HG03045 (cell line): ENCODE measurements at regions not wholly inside any gene's neighbourhood (a gene's known extent, or its start where the extent isn't known, plus 50 kb on each side); places are given as distances from the start of the nearest gene placed in this dataset.
"Not testable (repeated sequence)": the region's sequence is repeated elsewhere in the genome, so short reads cannot be mapped to it uniquely, and the experiment has no call there.

Experiments
- ATAC-seq: cut with Tn5 transposase; IDR thresholded peaks from one replicate; pipeline ENCODE4 v1.9.1; 2021; ENCODE audit warnings: mild to moderate bottlenecking, moderate library complexity; ENCODE audit not compliant: unreplicated experiment

DNA sequence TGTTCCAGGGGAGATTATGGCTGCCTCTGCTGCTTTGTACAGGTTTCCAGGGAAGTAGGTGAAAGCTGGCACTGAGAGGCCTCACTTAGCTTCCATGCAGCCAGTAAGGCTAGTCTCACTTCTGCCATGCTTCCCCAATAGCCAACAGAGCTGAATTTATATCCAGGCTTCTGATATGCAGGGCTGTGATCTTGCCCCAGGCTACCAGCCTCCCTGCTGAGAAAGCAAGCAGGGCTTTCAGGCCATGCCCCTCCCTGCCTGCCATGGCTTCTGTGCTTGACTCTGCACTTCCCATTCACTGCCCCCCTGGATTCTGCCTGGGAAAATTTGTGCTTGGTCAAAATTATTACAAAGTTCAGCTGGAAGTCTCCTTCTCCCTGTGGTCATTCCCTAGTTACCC is 302.1 kb upstream of the FBXO33 start:
- no peak for ATAC-seq

- ATAC-seq: no peak
Observed at GRCh38 chr14:39733741-39734140, 301.5 kb upstream of the FBXO33 start.

DNA sequence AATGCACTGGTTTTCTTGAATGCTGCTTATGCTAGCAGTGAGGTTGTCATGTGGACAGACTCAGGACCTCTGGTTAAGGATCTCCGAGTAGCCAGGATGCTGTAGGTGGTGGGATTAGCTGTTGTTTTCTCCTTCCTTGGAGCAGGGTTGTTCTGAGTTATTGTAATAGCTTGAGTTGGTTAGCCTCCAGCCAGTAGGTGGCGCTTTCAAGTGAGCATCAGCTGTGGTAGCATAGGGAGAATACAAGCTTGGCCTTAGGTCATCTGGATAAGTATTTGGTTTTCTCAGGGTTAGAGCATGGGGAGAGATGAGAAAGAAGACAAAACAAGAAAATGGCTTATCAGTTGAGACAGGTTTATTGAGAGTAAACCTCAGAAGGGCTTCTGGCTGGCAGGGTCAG is 299.7 kb upstream of the FBXO33 start:
- ATAC-seq: no peak

DNA sequence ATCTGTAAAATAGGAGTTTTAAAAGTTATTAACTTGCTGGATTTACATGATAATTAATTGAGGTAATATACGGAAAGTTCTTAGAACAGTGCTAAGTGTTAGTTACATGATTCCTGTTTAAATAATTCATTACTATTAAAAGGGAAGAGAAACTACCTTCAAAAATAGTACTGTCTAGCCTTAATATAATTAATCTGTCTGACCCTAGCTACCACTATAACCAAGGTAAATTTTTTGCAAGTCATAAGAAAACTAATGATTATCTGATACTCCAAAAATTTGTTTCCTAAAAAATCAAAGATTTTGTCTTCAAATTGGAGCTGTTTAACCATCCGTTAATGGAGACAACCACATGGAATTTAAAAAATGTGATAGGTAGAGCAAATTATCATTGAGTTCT is 294.3 kb upstream of the FBXO33 start:
- ATAC-seq: no peak

GRCh38 chr14:39722547-39723273 is 290.5 kb upstream of the FBXO33 start:
- no peak for ATAC-seq

- no peak for ATAC-seq
Observed at GRCh38 chr14:39716987-39717570, 284.8 kb upstream of the FBXO33 start.

DNA sequence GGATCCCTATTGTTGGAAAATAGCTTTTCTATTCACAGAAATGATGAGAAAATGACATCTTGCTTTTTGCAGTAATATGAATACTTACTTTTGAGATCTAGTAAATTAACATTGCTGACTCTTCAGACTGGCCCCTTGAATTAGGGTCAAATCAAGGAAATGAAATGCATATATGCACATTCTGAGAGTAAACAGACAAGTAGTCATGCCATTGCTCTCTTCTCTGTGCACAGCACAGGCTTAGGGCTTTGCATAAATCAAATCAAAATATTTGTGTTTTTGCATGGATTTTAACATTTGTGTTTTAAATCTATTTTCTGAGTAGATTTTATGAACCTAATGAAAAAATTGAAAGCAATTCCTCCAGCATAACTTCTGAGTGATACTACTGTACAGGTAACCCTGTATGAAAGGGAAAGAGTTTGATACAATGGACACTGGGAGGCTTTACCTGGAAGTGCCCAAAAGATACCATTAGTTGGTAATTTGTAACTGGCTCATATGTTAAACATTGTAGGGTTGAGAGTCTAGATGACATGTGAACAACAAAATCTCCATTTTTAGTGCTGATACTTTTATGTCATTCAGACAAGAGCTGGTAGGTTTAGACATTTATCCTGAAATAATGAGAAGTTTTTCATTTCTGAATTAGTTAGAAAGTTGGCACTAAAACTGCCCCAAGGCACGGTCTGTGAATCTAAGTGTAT is 280.2 kb upstream of the FBXO33 start:
- no peak for ATAC-seq

DNA sequence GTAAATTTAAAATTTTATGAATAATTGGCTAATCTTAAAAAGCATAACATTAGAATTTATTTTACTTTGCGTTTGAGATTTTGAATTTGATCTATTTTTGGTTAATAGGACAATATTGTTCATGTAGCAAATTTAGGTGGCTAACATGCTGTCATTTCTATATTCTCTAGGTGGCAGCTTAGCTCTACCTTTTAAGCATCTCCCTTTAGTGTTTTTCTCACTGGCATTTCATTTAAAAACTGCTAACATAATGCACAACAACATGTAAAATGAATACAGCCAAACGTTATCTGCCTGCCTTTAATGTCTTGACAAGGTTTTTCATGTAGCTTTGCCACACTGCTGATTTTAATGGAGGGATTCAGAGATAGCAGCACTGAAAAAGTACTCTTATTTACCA is 272.4 kb upstream of the FBXO33 start:
- no peak for ATAC-seq

DNA sequence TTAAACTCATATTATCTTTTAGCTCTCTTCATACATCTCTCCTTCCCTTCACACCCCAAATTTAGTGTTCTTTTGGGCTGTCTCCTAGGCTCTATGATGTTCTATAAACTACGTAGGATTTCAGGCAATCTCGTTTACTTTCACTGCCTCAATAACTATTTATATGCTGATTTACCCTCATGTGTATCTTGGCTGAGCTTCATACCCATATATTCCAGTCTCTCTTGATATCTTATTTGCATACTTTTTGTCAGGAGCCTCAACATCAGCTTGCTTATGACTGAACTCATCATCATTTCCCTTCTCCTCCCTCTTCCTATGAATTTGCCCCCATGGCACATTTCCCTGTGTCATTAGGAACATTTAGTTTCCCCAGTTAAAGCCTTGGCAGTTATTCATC is 262.1 kb upstream of the FBXO33 start:
- no peak for ATAC-seq

DNA sequence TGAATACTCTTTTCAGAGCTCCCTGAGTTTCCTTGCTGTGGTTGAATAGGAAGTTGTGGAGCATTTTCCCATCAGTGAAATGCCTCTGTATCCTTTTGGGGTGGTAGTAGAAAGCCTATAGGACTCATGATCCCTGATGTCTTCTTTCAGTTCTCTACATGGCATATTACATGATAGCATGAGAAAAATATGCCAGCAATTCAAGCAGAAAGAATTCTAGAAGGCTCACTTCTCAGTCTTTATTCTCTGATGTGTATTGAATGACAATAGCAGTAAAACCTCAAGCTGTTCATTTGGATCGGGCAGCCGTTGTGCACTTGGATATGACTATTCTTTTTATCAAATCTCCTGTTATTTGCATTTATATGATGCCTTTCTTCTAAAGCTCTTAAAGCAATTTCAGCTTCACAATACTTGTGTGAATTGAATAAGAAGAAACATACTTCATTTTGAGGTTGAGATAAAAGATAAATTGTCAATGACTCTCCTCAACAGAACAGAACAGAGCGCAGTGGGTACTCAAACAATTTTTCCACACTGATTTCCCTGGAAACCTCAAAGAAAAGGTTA is 251.5 kb upstream of the FBXO33 start:
- ATAC-seq: no peak

- no peak for ATAC-seq
Observed at GRCh38 chr14:39682582-39682981, 250.3 kb upstream of the FBXO33 start.

DNA sequence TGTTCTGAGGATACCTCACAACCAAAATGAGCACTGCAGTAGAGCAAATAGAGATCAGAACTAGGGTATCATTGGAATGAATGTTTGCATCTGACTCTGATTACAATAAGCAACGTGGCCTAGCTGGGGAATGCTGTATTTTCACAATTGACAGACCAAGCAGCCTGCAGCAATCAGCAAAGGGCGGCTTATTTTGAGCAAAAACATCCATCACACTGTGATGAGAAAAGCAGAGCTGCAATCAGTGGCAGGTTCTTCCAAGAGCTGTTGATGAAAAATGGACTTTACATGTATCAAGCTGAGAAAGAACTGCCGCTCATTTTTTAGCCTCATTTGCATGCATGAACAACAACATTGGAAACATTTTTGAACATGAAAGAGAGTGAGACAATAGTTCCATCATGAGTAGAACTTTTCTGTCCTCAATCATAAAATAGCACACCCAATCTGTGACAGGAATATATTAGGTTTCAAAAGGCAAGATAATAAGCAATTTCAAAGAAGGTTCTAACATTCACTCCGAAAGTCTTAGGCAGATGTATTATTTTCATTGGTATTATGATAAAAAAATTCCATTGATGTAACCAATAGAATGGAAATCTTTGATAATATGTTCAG is 249.7 kb upstream of the FBXO33 start:
- ATAC-seq: no peak

- peak; percentile 84 for ATAC-seq
Observed at GRCh38 chr14:39680777-39681176, 248.5 kb upstream of the FBXO33 start.

- no peak for ATAC-seq
Observed at GRCh38 chr14:39673734-39674133, 241.5 kb upstream of the FBXO33 start.

DNA sequence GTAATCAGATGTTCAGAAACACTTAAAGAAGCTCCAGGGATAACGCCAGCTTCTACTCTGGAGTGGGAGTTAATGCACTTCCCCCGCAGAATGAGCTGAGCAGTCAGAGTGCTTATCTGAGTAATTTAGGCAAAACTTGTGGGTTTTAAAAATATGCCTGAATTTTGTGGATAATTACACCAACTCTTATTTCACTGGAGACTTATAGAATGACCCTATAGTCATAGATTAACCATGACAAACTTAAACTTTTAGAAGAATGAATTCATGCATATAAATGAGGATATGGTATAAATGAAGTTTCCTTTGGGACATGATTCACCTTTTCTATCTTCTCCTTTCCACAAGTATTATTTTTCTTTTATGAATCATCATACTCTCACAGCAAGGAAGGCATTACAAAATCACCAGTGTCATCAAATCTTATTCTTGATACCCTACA is 241.1 kb upstream of the FBXO33 start:
- ATAC-seq: no peak

- ATAC-seq: no peak
Observed at GRCh38 chr14:39668449-39668848, 236.2 kb upstream of the FBXO33 start.

DNA sequence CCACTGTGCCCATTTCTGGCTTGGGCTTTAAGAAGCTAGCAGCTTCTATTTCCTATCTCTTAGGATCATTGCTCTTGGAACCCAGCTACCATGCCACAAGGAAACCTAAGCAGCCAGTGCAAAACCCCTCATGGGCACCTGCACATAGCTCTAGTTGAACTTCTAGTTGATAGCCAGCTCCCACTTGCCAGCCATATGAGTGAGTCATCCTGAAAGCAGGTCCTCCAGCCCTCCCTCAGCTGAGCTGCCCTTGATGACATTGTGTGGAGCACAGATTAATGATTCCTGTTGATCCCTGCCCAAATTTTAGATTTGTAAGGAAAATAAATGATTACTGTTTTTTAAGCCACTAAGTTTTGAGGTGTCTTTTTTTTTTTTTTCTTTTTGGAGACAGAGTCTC is 234.2 kb upstream of the FBXO33 start:
- ATAC-seq: no peak

DNA sequence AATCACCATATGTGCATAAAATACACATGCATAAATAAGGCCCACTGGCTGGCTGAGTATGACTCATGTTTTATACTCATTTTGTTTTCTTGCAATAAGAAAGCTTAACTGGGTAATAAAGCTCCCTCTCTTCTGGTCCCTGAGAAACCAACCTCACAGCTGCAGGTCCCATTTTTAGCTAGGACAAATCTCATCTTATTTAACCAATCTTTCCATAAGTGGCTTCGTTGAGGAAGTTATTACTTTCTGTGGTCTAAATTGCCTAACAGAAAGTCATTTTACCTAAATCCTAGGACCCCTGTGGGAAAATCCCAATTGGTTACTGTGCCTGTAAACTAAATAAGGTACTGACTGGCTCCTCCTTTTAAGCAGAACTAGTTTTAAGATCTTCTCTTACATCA is 232.8 kb upstream of the FBXO33 start:
- ATAC-seq: no peak

DNA sequence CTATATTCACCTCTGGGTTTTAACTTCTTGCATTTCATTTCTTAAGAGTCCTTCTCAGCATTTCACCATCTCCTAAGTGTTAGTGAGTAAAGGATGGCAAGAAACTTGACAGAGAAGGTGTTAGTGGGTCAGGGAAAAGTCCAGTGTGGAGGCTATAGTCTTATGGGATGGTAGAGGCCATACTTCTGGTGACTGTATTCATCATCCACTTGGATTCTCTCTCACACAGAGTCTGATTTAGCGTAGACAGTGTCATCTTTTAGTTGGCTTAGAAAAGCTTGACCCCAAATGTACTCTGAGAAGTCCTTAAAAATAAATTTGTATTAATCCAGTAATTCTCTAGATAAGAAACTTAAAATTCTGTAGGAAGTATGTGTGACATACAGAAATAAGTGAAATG is 232.4 kb upstream of the FBXO33 start:
- ATAC-seq: no peak

- no peak for ATAC-seq
Observed at GRCh38 chr14:39641224-39641623, 209.0 kb upstream of the FBXO33 start.

DNA sequence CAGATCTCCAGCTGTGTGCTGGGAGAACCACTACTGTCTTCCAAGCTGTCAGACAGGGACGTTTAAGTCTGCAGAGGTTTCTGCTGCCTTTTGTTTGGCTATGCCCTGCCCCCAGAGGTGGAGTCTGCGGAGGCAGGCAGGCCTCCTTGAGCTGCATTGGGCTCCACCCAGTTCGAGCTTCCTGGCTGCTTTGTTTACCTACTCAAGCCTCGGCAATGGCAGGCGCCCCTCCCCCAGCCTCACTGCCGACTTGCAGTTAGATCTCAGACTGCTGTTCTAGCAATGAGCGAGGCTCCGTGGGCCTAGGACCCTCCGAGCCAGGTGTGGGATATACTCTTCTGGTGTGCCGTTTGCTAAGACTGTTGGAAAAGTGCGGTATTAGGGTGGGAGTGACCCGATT is 206.8 kb upstream of the FBXO33 start:
- ATAC-seq: not testable (repeated sequence)
